H1 (cell line): ENCODE measurements at regions not wholly inside any gene's neighbourhood (a gene's known extent, or its start where the extent isn't known, plus 50 kb on each side); places are given as distances from the start of the nearest gene placed in this dataset.

ENCODE experiments used
- CTCF ChIA-PET: fragments of 300-600 bp; sonication (Branson Sonifier 250); formaldehyde crosslinking; loops from one replicate; lab custom pipeline; 2021; ENCODE audit not compliant: partially characterized antibody; lab: Charles Lee
- POLR2A ChIA-PET: fragments of 300-600 bp; sonication (Branson Sonifier 250); formaldehyde crosslinking; loops from one replicate; lab custom pipeline; 2021; ENCODE audit warnings: inconsistent platforms; ENCODE audit not compliant: partially characterized antibody; lab: Charles Lee
- DNase-seq, 2 experiments: peaks; one replicate each; pipeline versions ENCODE4 v3.0.0 to v3.0.0-alpha.2; 2010 to 2022; ENCODE audit warnings: low spot score in 2 of 2, low read depth in 1 of 2, mixed read lengths in 1 of 2
- FAIRE-seq: peaks from 2 replicates; lab custom pipeline; 2011; peaks lifted over from hg19 to GRCh38; lab: Jason Lieb, UNC
- H2AFZ ChIP-seq: 2 replicates; pipeline ENCODE4 v1.8.1; 2012; ENCODE audit warnings: low read length, inconsistent platforms
- H2AK5ac ChIP-seq: 2 replicates; pipeline ENCODE4 v1.6.1; 2013; ENCODE audit warnings: low read depth, low read length
- H2BK120ac ChIP-seq: replicated peaks from 2 replicates; pipeline ENCODE3; 2013; ENCODE audit warnings: low read depth, low read length, inconsistent platforms
- H2BK12ac ChIP-seq: 2 replicates; pipeline ENCODE4 v1.6.1; 2013; ENCODE audit warnings: low read depth, low read length
- H2BK15ac ChIP-seq: 2 replicates; pipeline ENCODE4 v1.6.1; 2013; ENCODE audit warnings: low read length
- H2BK20ac ChIP-seq: 2 replicates; pipeline ENCODE4 v1.6.1; 2013; ENCODE audit warnings: low read length
- H2BK5ac ChIP-seq: 2 replicates; pipeline ENCODE4 v1.6.1; 2013; ENCODE audit warnings: low read depth, low read length
- H3K14ac ChIP-seq: 2 replicates; pipeline ENCODE4 v1.6.1; 2013; ENCODE audit warnings: inconsistent platforms; ENCODE audit not compliant: insufficient read length
- H3K18ac ChIP-seq: 2 replicates; pipeline ENCODE4 v1.6.1; 2013; ENCODE audit warnings: low read length; ENCODE audit errors: extremely low read depth
- H3K23ac ChIP-seq: 2 replicates; pipeline ENCODE4 v1.6.1; 2013; ENCODE audit warnings: inconsistent platforms; ENCODE audit not compliant: insufficient read length
- H3K23me2 ChIP-seq: 2 replicates; pipeline ENCODE4 v1.6.1; 2013; ENCODE audit warnings: low read depth, low read length
- H3K27ac ChIP-seq: 2 replicates; pipeline ENCODE4 v1.6.1; 2011; ENCODE audit warnings: low read depth, low read length, inconsistent platforms
- H3K27me3 ChIP-seq, 4 experiments: replicated peaks in 1 of 4; 1 replicate in 1 of 4; 2 replicates in 3 of 4; pipeline versions ENCODE4 v1.6.1 to v1.8.1; 2011 to 2013; ENCODE audit warnings: low read length in 3 of 4, mild to moderate bottlenecking in 3 of 4, inconsistent platforms in 2 of 4, mixed read lengths in 2 of 4, moderate library complexity in 1 of 4; ENCODE audit not compliant: control insufficient read depth in 3 of 4, insufficient read depth in 3 of 4; ENCODE audit errors: extremely low read depth in 1 of 4
- H3K36me3 ChIP-seq, 4 experiments: 2 replicates each; pipeline versions ENCODE4 v1.6.1 to v1.8.1; 2011 to 2013; ENCODE audit warnings: mild to moderate bottlenecking in 4 of 4, low read length in 3 of 4, moderate library complexity in 2 of 4, control low read depth in 1 of 4, inconsistent platforms in 1 of 4; ENCODE audit not compliant: insufficient read depth in 4 of 4, control insufficient read depth in 2 of 4
- H3K4ac ChIP-seq: replicated peaks from 2 replicates; pipeline ENCODE3; 2013; ENCODE audit warnings: low read length, low read depth, mixed read lengths, inconsistent platforms; ENCODE audit not compliant: insufficient read length
- H3K4me1 ChIP-seq, 4 experiments: replicated peaks in 1 of 4; 1 replicate in 1 of 4; 2 replicates in 3 of 4; pipeline versions ENCODE4 v1.6.1 to v1.8.1; 2011 to 2013; ENCODE audit warnings: low read length in 3 of 4, inconsistent platforms in 2 of 4, mixed read lengths in 1 of 4; ENCODE audit not compliant: insufficient read depth in 4 of 4, control insufficient read depth in 3 of 4
- H3K4me2 ChIP-seq, 2 experiments: 2 replicates each; pipeline versions ENCODE4 v1.6.1 to v1.8.1; 2011 to 2013; ENCODE audit warnings: low read depth in 2 of 2, low read length in 2 of 2, control low read depth in 1 of 2, inconsistent platforms in 1 of 2, mild to moderate bottlenecking in 1 of 2; ENCODE audit not compliant: insufficient read depth in 1 of 2
- H3K4me3 ChIP-seq, 4 experiments: fragments of 200-600, 300-600 bp in 1 of 4; sonication (generic), shearing (Covaris generic), sonication (Bioruptor Twin) in 1 of 4; 2 replicates each; pipeline versions ENCODE4 v1.5.1 to v1.8.1; 2011 to 2016; ENCODE audit warnings: low read length in 4 of 4, low read depth in 3 of 4, control low read depth in 2 of 4, inconsistent platforms in 2 of 4, mild to moderate bottlenecking in 2 of 4, mixed read lengths in 1 of 4, moderate library complexity in 1 of 4; ENCODE audit not compliant: insufficient read depth in 2 of 4; ENCODE audit errors: extremely low read depth in 1 of 4
- H3K56ac ChIP-seq: replicated peaks from 2 replicates; pipeline ENCODE3; 2013; ENCODE audit warnings: low read depth, mild to moderate bottlenecking, mixed read lengths, low read length, inconsistent platforms; ENCODE audit not compliant: insufficient read length
- H3K79me1 ChIP-seq: 2 replicates; pipeline ENCODE4 v1.6.1; 2013; ENCODE audit warnings: low read depth, low read length, control low read depth
- H3K79me2 ChIP-seq, 2 experiments: 2 replicates each; pipeline versions ENCODE4 v1.6.1 to v1.8.1; 2012 to 2013; ENCODE audit warnings: low read length in 2 of 2, mild to moderate bottlenecking in 2 of 2, inconsistent platforms in 1 of 2; ENCODE audit not compliant: insufficient read depth in 2 of 2, control insufficient read depth in 1 of 2
- H3K9ac ChIP-seq, 4 experiments: replicated peaks in 1 of 4; 1 replicate in 1 of 4; 2 replicates in 3 of 4; pipeline versions ENCODE4 v1.6.1 to v1.8.1; 2011 to 2013; ENCODE audit warnings: low read depth in 3 of 4, low read length in 3 of 4, control low read depth in 2 of 4, mild to moderate bottlenecking in 2 of 4, moderate library complexity in 2 of 4, inconsistent platforms in 1 of 4; ENCODE audit errors: extremely low read depth in 1 of 4
- H3K9me3 ChIP-seq, 2 experiments: 2 replicates each; pipeline versions ENCODE4 v1.6.1 to v1.8.1; 2012 to 2013; ENCODE audit warnings: mild to moderate bottlenecking in 2 of 2, moderate library complexity in 2 of 2, control low read depth in 1 of 2, inconsistent platforms in 1 of 2, low read depth in 1 of 2, low read length in 1 of 2, mixed read lengths in 1 of 2; ENCODE audit not compliant: insufficient read depth in 2 of 2
- H4K20me1 ChIP-seq, 2 experiments: replicated peaks in 1 of 2; 2 replicates each; pipeline versions ENCODE3 to v1.8.1; 2011 to 2013; ENCODE audit warnings: inconsistent platforms in 2 of 2, low read length in 2 of 2, mild to moderate bottlenecking in 1 of 2; ENCODE audit not compliant: insufficient read depth in 2 of 2, control insufficient read depth in 1 of 2
- H4K5ac ChIP-seq: 2 replicates; pipeline ENCODE4 v1.6.1; 2013; ENCODE audit warnings: low read length, low read depth, mixed read lengths, inconsistent platforms; ENCODE audit not compliant: insufficient read length
- H4K8ac ChIP-seq: 2 replicates; pipeline ENCODE4 v1.8.0; 2013; ENCODE audit warnings: mild to moderate bottlenecking, moderate library complexity, low read length, inconsistent platforms; ENCODE audit not compliant: insufficient read depth; ENCODE audit errors: extremely low read depth
- H4K91ac ChIP-seq: replicated peaks from 2 replicates; pipeline ENCODE3; 2013; ENCODE audit warnings: low read length, mixed read lengths, inconsistent platforms; ENCODE audit not compliant: insufficient read length
- BCL11A ChIP-seq, 2 experiments: IDR thresholded peaks; one replicate each; pipeline ENCODE4 v1.6.1; 2011; ENCODE audit warnings: low read depth in 2 of 2, low read length in 2 of 2, mild to moderate bottlenecking in 2 of 2
- CBX5 ChIP-seq: fragments of 300-800, 300-1000 bp; sonication (generic); IDR thresholded peaks from 2 replicates; pipeline ENCODE4 v1.7.1; 2016; ENCODE audit warnings: antibody characterized with exemption, low read length, low read depth
- CHD2 ChIP-seq: IDR thresholded peaks from 2 replicates; pipeline ENCODE4 v1.6.1; 2012; ENCODE audit warnings: low read length, improper control_type of control experiment
- FOSL1 ChIP-seq: IDR thresholded peaks from 2 replicates; pipeline ENCODE4 v1.6.1; 2011; ENCODE audit warnings: mild to moderate bottlenecking, low read depth, low read length, moderate library complexity; ENCODE audit not compliant: insufficient read depth
- HDAC6 ChIP-seq: IDR thresholded peaks from one replicate; pipeline ENCODE4 v1.7.1; 2012; ENCODE audit warnings: low read depth, mild to moderate bottlenecking, inconsistent platforms, low read length, moderate library complexity
- KDM5A ChIP-seq: fragments of 200-600 bp; IDR thresholded peaks from 2 replicates; pipeline ENCODE4 v1.7.1; 2012; ENCODE audit warnings: mild to moderate bottlenecking, low read length, inconsistent platforms, mixed read lengths
- POLR2AphosphoS5 ChIP-seq: IDR thresholded peaks from 2 replicates; pipeline ENCODE4 v1.6.1; 2011; ENCODE audit warnings: low read depth, low read length
- RXRA ChIP-seq: IDR thresholded peaks from 2 replicates; pipeline ENCODE4 v1.6.1; 2011; ENCODE audit warnings: low read depth, mild to moderate bottlenecking, low read length, moderate library complexity; ENCODE audit not compliant: insufficient read depth
- YY1 ChIP-seq: IDR thresholded peaks from 2 replicates; pipeline ENCODE4 v1.6.1; 2011; ENCODE audit warnings: low read depth, mild to moderate bottlenecking, low read length

- Histone ChIP-seq H3K36me3 (no peaks in the 10 kb centered on the region), H3K27me3 (no peaks in the 10 kb centered on the region), H4K20me1 (no peaks in the 10 kb centered on the region), H4K8ac (no peak overlapping the region), H3K56ac (no peak overlapping the region), H3K18ac (no peak overlapping the region), H3K23me2 (no peaks in the 10 kb centered on the region), H3K79me1 (no peaks in the 10 kb centered on the region), H3K4me1 (no peaks in the 10 kb centered on the region), H2BK120ac (no peak overlapping the region), H4K91ac (no peak overlapping the region), H3K27ac (no peak overlapping the region), H3K9me3 (peaks cover 0 to 4% of the 10 kb centered on the region in 2 experiments; a peak in 1 of 4 replicates), H3K14ac (no peak overlapping the region)
- no peak for FAIRE-seq
- CTCF ChIA-PET = interaction anchor here (0.6 to 1.5 kb wide), 11 partner anchors 13 to 548 kb away, joined by 3 to 8 read pairs (median 3); no protein-coding TSS in a partner anchor
- TF ChIP-seq CBX5 = no peak
- no peak for TF ChIP-seq BCL11A (IDR thresholded peaks at IDR 0.05; ENCODE audit: low read depth in 2 of 2, low read length in 2 of 2)
- TF ChIP-seq FOSL1 = no peak
- TF ChIP-seq YY1 = no peak
- TF ChIP-seq KDM5A = no peak
- TF ChIP-seq CHD2 = no peak
- TF ChIP-seq POLR2AphosphoS5 = no peak
- no peak for TF ChIP-seq RXRA
- TF ChIP-seq HDAC6 = no peak
- TF ChIP-seq, all 59 proteins: peak for 0
- no peak overlapping the region for H2BK5ac ChIP-seq
- no peak overlapping the region for H2AFZ ChIP-seq
- H3K23ac ChIP-seq = no peak overlapping the region
- H3K4me3 ChIP-seq = no peak overlapping the region
- no peak overlapping the region for H3K4ac ChIP-seq
- no peak overlapping the region for H4K5ac ChIP-seq
- H3K4me2 ChIP-seq = no peak overlapping the region
- no peak overlapping the region for H2BK20ac ChIP-seq
- H2AK5ac ChIP-seq = no peak overlapping the region
- no peak for DNase-seq
- no peak overlapping the region for H2BK12ac ChIP-seq
- POLR2A ChIA-PET = no interaction called here
- H2BK15ac ChIP-seq = no peak overlapping the region
- no peak overlapping the region for H3K9ac ChIP-seq
- no peaks in the 10 kb centered on the region for H3K79me2 ChIP-seq
These were observed 123.1 kb downstream of the ZMAT3 start for GRCh38 chr3:178948546-178948945.
